Astrocyte (in vitro differentiated cells and primary cell): ENCODE measurements at regions not wholly inside any gene's neighbourhood (a gene's known extent, or its start where the extent isn't known, plus 50 kb on each side); places are given as distances from the start of the nearest gene placed in this dataset.

ENCODE experiments used
- CTCF ChIP-seq: IDR thresholded peaks from 2 replicates; pipeline ENCODE4 v1.5.1; 2011; ENCODE audit warnings: low read depth, mild to moderate bottlenecking, inconsistent platforms, low read length, moderate library complexity; ENCODE audit not compliant: insufficient read depth
- EZH2 ChIP-seq: IDR thresholded peaks from 2 replicates; pipeline ENCODE4 v1.6.1; 2012; ENCODE audit warnings: mild to moderate bottlenecking, low read length, inconsistent platforms; ENCODE audit not compliant: insufficient read depth

GRCh38 chr5:68428231-68428811, 212.8 kb downstream of the PIK3R1 start:
- TF ChIP-seq CTCF (no peak), EZH2 (no peak)
